ENCODE measurements at regions not wholly inside any gene's neighbourhood (a gene's known extent, or its start where the extent isn't known, plus 50 kb on each side); places are given as distances from the start of the nearest gene placed in this dataset.

DNA sequence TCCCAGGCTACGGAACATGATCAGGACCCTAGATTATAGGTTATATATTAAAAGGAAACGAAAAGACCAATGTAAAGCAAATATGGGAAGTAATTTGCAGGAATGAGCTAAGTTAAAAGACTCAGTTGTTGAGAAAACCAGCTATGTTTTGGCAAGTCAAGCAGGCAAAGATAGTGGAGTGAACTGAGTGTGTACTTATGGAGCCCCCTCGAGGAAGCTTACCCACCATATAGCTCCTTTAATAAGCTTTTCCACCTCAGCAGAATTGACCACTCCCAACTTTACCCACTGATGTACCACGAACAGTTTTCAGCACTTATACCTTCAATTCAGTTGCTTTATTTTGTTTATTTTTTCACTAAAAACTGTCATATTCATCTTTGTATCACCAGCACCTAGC is 57.3 kb upstream of the PJA2 start:
- TF ChIP-seq, protein P1, sequence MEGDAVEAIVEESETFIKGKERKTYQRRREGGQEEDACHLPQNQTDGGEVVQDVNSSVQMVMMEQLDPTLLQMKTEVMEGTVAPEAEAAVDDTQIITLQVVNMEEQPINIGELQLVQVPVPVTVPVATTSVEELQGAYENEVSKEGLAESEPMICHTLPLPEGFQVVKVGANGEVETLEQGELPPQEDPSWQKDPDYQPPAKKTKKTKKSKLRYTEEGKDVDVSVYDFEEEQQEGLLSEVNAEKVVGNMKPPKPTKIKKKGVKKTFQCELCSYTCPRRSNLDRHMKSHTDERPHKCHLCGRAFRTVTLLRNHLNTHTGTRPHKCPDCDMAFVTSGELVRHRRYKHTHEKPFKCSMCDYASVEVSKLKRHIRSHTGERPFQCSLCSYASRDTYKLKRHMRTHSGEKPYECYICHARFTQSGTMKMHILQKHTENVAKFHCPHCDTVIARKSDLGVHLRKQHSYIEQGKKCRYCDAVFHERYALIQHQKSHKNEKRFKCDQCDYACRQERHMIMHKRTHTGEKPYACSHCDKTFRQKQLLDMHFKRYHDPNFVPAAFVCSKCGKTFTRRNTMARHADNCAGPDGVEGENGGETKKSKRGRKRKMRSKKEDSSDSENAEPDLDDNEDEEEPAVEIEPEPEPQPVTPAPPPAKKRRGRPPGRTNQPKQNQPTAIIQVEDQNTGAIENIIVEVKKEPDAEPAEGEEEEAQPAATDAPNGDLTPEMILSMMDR (IDR thresholded peaks at IDR 0.05; ENCODE audit: insufficient read depth, low read length, poor library complexity, severe bottlenecking), result no peak
- no peak for TF ChIP-seq EZH2phosphoT487 (conservative IDR thresholded peaks at IDR 0.05; ENCODE audit: low read length)

Data from SU-DHL-6 (cell line).